Immature natural killer cell (primary cell): ENCODE measurements at regions not wholly inside any gene's neighbourhood (a gene's known extent, or its start where the extent isn't known, plus 50 kb on each side); places are given as distances from the start of the nearest gene placed in this dataset.
"Not testable (repeated sequence)": the region's sequence is repeated elsewhere in the genome, so short reads cannot be mapped to it uniquely, and the experiment has no call there.

ENCODE experiments used
- DNase-seq, 3 donors: peaks; one replicate each; pipeline ENCODE4 v3.0.0; 2022; ENCODE audit warnings: mixed read lengths in 1 of 3
- H3K27ac Mint-ChIP-seq, 6 donors: one replicate each; pipeline ENCODE4 v1.8.0; 2020; ENCODE audit warnings: mixed read lengths in 6 of 6, mild to moderate bottlenecking in 5 of 6, inconsistent platforms in 4 of 6, moderate library complexity in 3 of 6
- H3K27me3 Mint-ChIP-seq, 3 donors: one replicate each; pipeline ENCODE4 v1.8.0; 2020 to 2021; ENCODE audit warnings: low read depth in 3 of 3, mild to moderate bottlenecking in 3 of 3, mixed read lengths in 3 of 3, moderate library complexity in 3 of 3, inconsistent platforms in 1 of 3
- H3K36me3 Mint-ChIP-seq, 3 donors: one replicate each; pipeline ENCODE4 v1.8.0; 2020; ENCODE audit warnings: mixed read lengths in 3 of 3, inconsistent platforms in 2 of 3, mild to moderate bottlenecking in 2 of 3
- H3K4me1 Mint-ChIP-seq, 2 donors: one replicate each; pipeline ENCODE4 v1.8.0; 2020; ENCODE audit warnings: inconsistent platforms in 2 of 2, mild to moderate bottlenecking in 2 of 2, mixed read lengths in 2 of 2, moderate library complexity in 1 of 2
- H3K4me3 Mint-ChIP-seq, 5 donors: one replicate each; pipeline ENCODE4 v1.8.0; 2020; ENCODE audit warnings: mild to moderate bottlenecking in 5 of 5, mixed read lengths in 5 of 5, inconsistent platforms in 3 of 5, moderate library complexity in 3 of 5
- H3K9me3 Mint-ChIP-seq, 6 donors: one replicate each; pipeline ENCODE4 v1.8.0; 2020; ENCODE audit warnings: mild to moderate bottlenecking in 6 of 6, mixed read lengths in 6 of 6, inconsistent platforms in 4 of 6, moderate library complexity in 3 of 6

GRCh38 chr17:77802811-77803220 lies 155.7 kb upstream of the TNRC6C start:
- no peak for DNase-seq
- Mint-ChIP-seq H3K36me3 (no peaks in the 10 kb centered on the region), H3K4me3 (no peak overlapping the region), H3K27ac (no peak overlapping the region), H3K9me3 (no peaks in the 10 kb centered on the region), H3K4me1 (peaks cover 0 to 1% of the 10 kb centered on the region in 2 donors), H3K27me3 (peaks cover 9 to 23% (median 18%) of the 10 kb centered on the region in 3 donors)

- no peaks in the 10 kb centered on the region for H3K36me3 Mint-ChIP-seq
- H3K27me3 Mint-ChIP-seq = peaks cover 9 to 19% (median 18%) of the 10 kb centered on the region in 3 donors
- no peak overlapping the region for H3K4me3 Mint-ChIP-seq
- H3K9me3 Mint-ChIP-seq = no peaks in the 10 kb centered on the region
- H3K4me1 Mint-ChIP-seq = no peaks in the 10 kb centered on the region
- no peak for DNase-seq
- H3K27ac Mint-ChIP-seq = no peak overlapping the region
Observed at GRCh38 chr17:77803726-77804125, 154.8 kb upstream of the TNRC6C start.

- Mint-ChIP-seq H3K9me3 (no peaks in the 10 kb centered on the region), H3K27me3 (peaks cover 9 to 19% (median 18%) of the 10 kb centered on the region in 3 donors), H3K27ac (no peak overlapping the region), H3K36me3 (no peaks in the 10 kb centered on the region), H3K4me1 (no peaks in the 10 kb centered on the region), H3K4me3 (no peak overlapping the region)
- no peak for DNase-seq
Observed at GRCh38 chr17:77804796-77805426, 153.6 kb upstream of the TNRC6C start.

- H3K36me3 Mint-ChIP-seq, H3K9me3 Mint-ChIP-seq, H3K27ac Mint-ChIP-seq, H3K4me1 Mint-ChIP-seq, H3K4me3 Mint-ChIP-seq, DNase-seq: not testable (repeated sequence)
- peaks cover 9 to 19% (median 18%) of the 10 kb centered on the region in 3 donors for H3K27me3 Mint-ChIP-seq
Observed at GRCh38 chr17:77805970-77806369, 152.5 kb upstream of the TNRC6C start.

- H3K4me1 Mint-ChIP-seq = no peaks in the 10 kb centered on the region
- no peak overlapping the region for H3K4me3 Mint-ChIP-seq
- peaks cover 3 to 14% (median 11%) of the 10 kb centered on the region in 3 donors for H3K27me3 Mint-ChIP-seq
- H3K27ac Mint-ChIP-seq = no peak overlapping the region
- H3K9me3 Mint-ChIP-seq = no peaks in the 10 kb centered on the region
- no peak for DNase-seq
- H3K36me3 Mint-ChIP-seq = no peaks in the 10 kb centered on the region
Observed at GRCh38 chr17:77807051-77807745, 151.3 kb upstream of the TNRC6C start.

GRCh38 chr17:77807746-77808441 lies 150.6 kb upstream of the TNRC6C start:
- DNase-seq = no peak
- Mint-ChIP-seq H3K9me3 (no peaks in the 10 kb centered on the region), H3K4me3 (no peak overlapping the region), H3K4me1 (no peaks in the 10 kb centered on the region), H3K27ac (no peak overlapping the region), H3K27me3 (peaks cover 3 to 13% (median 11%) of the 10 kb centered on the region in 3 donors), H3K36me3 (no peaks in the 10 kb centered on the region)

GRCh38 chr17:77808686-77809425 lies 149.6 kb upstream of the TNRC6C start:
- H3K4me1 Mint-ChIP-seq = no peaks in the 10 kb centered on the region
- no peaks in the 10 kb centered on the region for H3K36me3 Mint-ChIP-seq
- no peak overlapping the region for H3K4me3 Mint-ChIP-seq
- DNase-seq = no peak
- H3K27ac Mint-ChIP-seq = no peak overlapping the region
- H3K27me3 Mint-ChIP-seq = peaks cover 3 to 9% (median 6%) of the 10 kb centered on the region in 3 donors
- no peaks in the 10 kb centered on the region for H3K9me3 Mint-ChIP-seq

- Mint-ChIP-seq H3K36me3 (no peaks in the 10 kb centered on the region), H3K4me3 (no peak overlapping the region), H3K4me1 (no peaks in the 10 kb centered on the region)
Observed at GRCh38 chr17:77809814-77810213, 148.7 kb upstream of the TNRC6C start.

GRCh38 chr17:77810536-77810935 lies 148.0 kb upstream of the TNRC6C start:
- Mint-ChIP-seq H3K36me3 (no peaks in the 10 kb centered on the region), H3K27me3 (peaks cover 2 to 7% (median 4%) of the 10 kb centered on the region in 3 donors), H3K9me3 (no peaks in the 10 kb centered on the region), H3K4me3 (no peak overlapping the region), H3K27ac (peak overlapping the region in 1 of 6 donors; percentile 35), H3K4me1 (no peaks in the 10 kb centered on the region)
- DNase-seq = no peak

More at GRCh38 chr17:77809814-77810213, 148.7 kb upstream of the TNRC6C start:
- Mint-ChIP-seq H3K9me3 (no peaks in the 10 kb centered on the region), H3K27me3 (peaks cover 2 to 9% (median 6%) of the 10 kb centered on the region in 3 donors), H3K27ac (no peak overlapping the region)
- no peak for DNase-seq

- peak overlapping the region in 2 of 6 donors; percentile 27 to 37 for H3K27ac Mint-ChIP-seq
Observed at GRCh38 chr17:77811521-77811920, 147.0 kb upstream of the TNRC6C start.

GRCh38 chr17:77814091-77814772 lies 144.3 kb upstream of the TNRC6C start:
- Mint-ChIP-seq H3K27me3 (peaks cover 0 to 6% (median 3%) of the 10 kb centered on the region in 3 donors), H3K4me3 (no peak overlapping the region), H3K4me1 (no peaks in the 10 kb centered on the region), H3K27ac (no peak overlapping the region), H3K36me3 (no peaks in the 10 kb centered on the region), H3K9me3 (no peaks in the 10 kb centered on the region)
- no peak for DNase-seq

More at GRCh38 chr17:77811521-77811920, 147.0 kb upstream of the TNRC6C start:
- no peaks in the 10 kb centered on the region for H3K9me3 Mint-ChIP-seq
- no peaks in the 10 kb centered on the region for H3K36me3 Mint-ChIP-seq
- H3K4me1 Mint-ChIP-seq = no peaks in the 10 kb centered on the region
- peaks cover 2 to 6% (median 2%) of the 10 kb centered on the region in 3 donors for H3K27me3 Mint-ChIP-seq
- no peak for DNase-seq
- no peak overlapping the region for H3K4me3 Mint-ChIP-seq

- H3K27ac Mint-ChIP-seq = no peak overlapping the region
- no peaks in the 10 kb centered on the region for H3K36me3 Mint-ChIP-seq
- H3K9me3 Mint-ChIP-seq = no peaks in the 10 kb centered on the region
- peaks cover 0 to 6% (median 4%) of the 10 kb centered on the region in 3 donors for H3K27me3 Mint-ChIP-seq
- no peak for DNase-seq
- no peak overlapping the region for H3K4me3 Mint-ChIP-seq
- no peaks in the 10 kb centered on the region for H3K4me1 Mint-ChIP-seq
Observed at GRCh38 chr17:77815127-77815905, 143.2 kb upstream of the TNRC6C start.

GRCh38 chr17:77817953-77818352 lies 140.6 kb upstream of the TNRC6C start:
- no peak for DNase-seq
- Mint-ChIP-seq H3K27me3 (peaks cover 0 to 6% (median 4%) of the 10 kb centered on the region in 3 donors), H3K9me3 (no peaks in the 10 kb centered on the region), H3K36me3 (no peaks in the 10 kb centered on the region), H3K4me1 (peaks cover 0 to 1% of the 10 kb centered on the region in 2 donors), H3K4me3 (no peak overlapping the region), H3K27ac (no peak overlapping the region)
